ENCODE measurements at regions not wholly inside any gene's neighbourhood (a gene's known extent, or its start where the extent isn't known, plus 50 kb on each side); places are given as distances from the start of the nearest gene placed in this dataset.

GRCh38 chr1:58924016-58924565 lies 140.2 kb upstream of the JUN start:
- TF ChIP-seq CHD2 (IDR thresholded peaks at IDR 0.05; ENCODE audit: low read depth, low read length): no peak
- no peak for TF ChIP-seq ZNF23 (CRISPR knock-in tag; IDR thresholded peaks at IDR 0.05)
- no peak for TF ChIP-seq RB1 (IDR thresholded peaks at IDR 0.05; ENCODE audit: low read depth)
- TF ChIP-seq HCFC1 (IDR thresholded peaks at IDR 0.05; ENCODE audit: low read depth, low read length): no peak
- TF ChIP-seq ZNF609 (CRISPR knock-in tag; IDR thresholded peaks at IDR 0.05; ENCODE audit: borderline replicate concordance): no peak
- TF ChIP-seq JUNB (CRISPR knock-in tag; conservative IDR thresholded peaks at IDR 0.05): no peak
- TF ChIP-seq EP300 (IDR thresholded peaks at IDR 0.05; ENCODE audit: low read length): no peak
- TF ChIP-seq, protein P1, sequence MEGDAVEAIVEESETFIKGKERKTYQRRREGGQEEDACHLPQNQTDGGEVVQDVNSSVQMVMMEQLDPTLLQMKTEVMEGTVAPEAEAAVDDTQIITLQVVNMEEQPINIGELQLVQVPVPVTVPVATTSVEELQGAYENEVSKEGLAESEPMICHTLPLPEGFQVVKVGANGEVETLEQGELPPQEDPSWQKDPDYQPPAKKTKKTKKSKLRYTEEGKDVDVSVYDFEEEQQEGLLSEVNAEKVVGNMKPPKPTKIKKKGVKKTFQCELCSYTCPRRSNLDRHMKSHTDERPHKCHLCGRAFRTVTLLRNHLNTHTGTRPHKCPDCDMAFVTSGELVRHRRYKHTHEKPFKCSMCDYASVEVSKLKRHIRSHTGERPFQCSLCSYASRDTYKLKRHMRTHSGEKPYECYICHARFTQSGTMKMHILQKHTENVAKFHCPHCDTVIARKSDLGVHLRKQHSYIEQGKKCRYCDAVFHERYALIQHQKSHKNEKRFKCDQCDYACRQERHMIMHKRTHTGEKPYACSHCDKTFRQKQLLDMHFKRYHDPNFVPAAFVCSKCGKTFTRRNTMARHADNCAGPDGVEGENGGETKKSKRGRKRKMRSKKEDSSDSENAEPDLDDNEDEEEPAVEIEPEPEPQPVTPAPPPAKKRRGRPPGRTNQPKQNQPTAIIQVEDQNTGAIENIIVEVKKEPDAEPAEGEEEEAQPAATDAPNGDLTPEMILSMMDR (IDR thresholded peaks at IDR 0.05 in 2 of 3, conservative IDR thresholded peaks at IDR 0.05 in 1 of 3; ENCODE audit: insufficient read depth in 2 of 3, low read depth in 1 of 3, low read length in 3 of 3): no peak
- no peak for TF ChIP-seq CEBPB (tag; IDR thresholded peaks at IDR 0.05)
- TF ChIP-seq SRSF1 (IDR thresholded peaks at IDR 0.05; ENCODE audit: low read depth, low read length): no peak
- TF ChIP-seq, protein P2, sequence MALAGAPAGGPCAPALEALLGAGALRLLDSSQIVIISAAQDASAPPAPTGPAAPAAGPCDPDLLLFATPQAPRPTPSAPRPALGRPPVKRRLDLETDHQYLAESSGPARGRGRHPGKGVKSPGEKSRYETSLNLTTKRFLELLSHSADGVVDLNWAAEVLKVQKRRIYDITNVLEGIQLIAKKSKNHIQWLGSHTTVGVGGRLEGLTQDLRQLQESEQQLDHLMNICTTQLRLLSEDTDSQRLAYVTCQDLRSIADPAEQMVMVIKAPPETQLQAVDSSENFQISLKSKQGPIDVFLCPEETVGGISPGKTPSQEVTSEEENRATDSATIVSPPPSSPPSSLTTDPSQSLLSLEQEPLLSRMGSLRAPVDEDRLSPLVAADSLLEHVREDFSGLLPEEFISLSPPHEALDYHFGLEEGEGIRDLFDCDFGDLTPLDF (CRISPR knock-in tag; IDR thresholded peaks at IDR 0.05): no peak
- no peak for TF ChIP-seq NFIC (IDR thresholded peaks at IDR 0.05)
